ENCODE measurements at regions not wholly inside any gene's neighbourhood (a gene's known extent, or its start where the extent isn't known, plus 50 kb on each side); places are given as distances from the start of the nearest gene placed in this dataset.

DNA sequence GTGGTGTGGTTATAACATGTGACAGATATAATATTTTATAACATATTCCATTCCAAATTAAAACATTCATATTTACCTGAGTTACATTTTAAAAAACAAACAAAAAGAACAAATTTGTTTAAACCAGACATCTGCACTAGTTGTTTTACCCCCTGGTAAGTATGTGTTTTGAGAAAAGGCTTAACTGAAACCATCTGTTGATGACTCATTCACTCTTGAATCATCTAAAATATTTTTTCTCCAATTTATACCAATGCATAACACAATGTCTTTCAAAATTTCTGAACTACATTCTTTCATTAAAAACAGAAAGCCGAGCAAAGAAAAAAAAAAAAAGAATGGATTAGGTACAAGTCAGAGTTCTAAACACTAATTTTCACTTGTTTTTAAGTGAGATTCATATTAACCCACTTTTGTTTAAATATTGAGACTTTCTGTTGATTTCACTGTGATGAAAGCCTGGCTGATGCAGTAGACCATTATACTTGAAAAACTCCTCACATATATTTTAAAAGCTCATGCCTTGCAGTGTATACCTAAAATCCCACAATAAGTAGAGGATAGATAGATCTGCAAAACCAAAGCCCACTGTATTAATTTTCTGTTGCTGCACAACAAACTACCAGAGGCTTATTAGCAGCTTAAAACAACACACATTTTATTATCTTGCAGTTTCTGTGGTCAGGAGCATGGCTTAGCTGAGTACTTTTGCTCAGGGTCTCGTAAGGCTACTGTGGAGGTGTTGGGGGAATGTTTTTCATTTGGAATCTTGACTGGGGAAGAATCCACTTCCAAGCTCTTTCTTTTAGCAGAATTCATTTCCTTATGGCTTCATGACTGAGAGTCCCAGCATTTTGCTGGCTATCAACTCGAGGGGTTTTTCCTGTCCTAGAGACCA lies 221.5 kb downstream of the PCDH18 start:
- peak; percentile 32 for DNase-seq (ENCODE audit: low spot score)

DNA sequence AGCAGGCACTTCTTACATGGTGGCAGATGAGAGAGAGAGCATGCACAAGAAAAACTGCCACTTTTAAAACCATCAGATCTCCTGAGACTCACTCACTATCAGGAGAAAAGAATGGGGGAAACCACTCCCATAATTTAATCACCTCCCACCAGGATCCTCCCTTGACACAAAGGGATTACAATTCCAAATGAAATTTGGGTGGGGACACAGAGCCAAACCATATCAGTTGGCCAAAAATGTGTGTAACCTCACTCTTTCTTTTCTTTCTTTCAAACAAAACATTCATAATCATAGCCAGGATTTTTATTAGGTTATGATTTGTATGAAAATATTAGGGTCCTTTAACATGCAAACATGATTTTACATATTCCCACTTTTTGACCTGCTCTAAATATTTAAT lies 222.1 kb downstream of the PCDH18 start:
- no peak for DNase-seq (ENCODE audit: low spot score)

DNA sequence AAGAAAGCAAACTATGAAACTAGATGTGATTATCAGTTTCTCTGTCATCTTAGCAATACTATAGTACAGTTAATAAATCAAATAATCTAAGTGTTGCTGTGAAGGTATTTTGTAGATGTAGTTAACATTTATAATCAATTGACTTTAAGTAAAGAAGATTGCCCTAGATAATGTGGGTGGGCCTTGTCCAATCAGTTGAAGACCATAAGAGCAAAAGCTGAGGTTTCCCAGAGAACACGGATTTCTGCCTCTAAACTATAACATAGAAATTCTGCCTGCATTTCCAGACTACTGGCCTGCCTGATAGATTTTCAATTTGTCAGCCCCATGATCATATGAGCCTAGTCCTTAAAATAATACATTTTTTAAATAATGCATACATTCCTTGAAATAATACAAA lies 222.9 kb downstream of the PCDH18 start:
- no peak for DNase-seq (ENCODE audit: low spot score)

DNA sequence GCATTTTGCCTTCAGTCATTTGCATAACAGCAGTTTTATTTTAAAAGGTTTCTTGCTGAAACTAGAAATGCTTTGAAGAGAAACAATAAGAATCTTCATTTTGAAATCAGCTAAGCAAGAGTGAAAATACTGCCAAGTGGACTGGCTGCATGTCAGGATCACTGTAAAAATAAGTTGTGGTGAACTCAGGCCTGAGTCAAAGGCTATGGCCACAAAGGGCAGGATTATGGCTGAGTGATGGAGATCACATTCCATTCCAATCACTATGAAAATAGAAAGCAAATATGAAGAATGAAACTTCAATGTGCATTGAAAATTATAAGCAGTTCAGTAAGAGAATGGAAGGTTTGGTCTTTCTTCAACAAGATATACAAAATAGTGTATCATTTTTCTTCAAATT lies 224.5 kb downstream of the PCDH18 start:
- peak; percentile 7 for DNase-seq (ENCODE audit: low spot score)

DNA sequence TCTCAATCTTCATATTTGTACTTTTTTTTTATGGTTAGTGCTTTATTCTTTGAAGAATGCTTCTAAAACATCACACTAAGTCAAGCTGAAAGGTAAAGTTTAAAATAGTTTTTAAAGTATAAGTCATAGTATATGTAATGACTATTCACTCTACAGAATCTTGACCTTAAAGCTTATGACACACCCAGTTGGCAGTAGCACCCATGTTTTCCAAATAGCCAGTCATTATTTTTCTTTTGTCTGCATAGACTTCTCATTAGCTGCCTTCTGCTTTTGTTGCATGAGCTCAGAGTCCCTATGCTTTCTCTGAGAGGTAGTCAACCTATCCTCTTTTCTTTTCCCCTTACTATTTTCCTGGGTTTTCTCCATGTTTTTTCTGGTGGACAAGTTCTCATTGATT lies 231.5 kb downstream of the PCDH18 start:
- DNase-seq (ENCODE audit: low spot score): no peak

DNA sequence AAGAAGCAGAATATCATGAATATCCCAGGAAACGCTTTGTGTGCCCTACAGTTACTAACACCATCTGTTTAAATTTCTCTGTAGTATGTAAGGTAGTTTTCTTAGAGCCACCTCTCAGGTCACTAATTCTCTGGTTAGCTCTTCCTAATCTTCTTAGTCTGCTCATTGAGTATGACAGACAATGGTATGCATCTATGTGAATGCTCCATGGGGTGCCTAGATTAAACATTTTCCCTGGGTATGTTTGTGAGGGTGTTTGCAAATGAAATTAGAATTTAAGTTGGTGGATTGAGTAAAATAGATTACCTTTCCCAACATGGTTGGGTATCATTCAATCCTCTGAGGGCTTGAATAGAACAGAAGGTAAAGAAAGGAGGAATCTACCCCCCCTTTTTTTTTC lies 233.0 kb downstream of the PCDH18 start:
- no peak for DNase-seq (ENCODE audit: low spot score)

DNA sequence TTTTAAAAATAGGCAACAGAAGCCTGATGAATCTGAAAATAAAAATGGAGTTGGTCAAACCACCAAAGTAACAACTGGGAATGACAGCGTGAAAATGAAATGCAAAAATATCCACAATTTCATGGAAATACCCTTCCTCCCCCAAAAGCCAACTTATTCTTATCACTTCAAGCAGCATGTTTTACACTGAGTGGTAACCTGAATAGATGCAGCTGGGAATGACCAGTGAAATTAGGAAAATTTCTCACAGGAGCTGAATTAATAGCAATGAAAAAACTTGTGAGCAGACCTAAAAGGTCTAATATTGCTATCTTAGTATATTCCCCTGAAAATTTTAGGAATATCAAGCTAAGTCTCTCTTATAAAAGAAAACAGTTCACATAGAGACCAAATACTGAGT lies 239.0 kb downstream of the PCDH18 start:
- DNase-seq (ENCODE audit: low spot score): no peak

DNA sequence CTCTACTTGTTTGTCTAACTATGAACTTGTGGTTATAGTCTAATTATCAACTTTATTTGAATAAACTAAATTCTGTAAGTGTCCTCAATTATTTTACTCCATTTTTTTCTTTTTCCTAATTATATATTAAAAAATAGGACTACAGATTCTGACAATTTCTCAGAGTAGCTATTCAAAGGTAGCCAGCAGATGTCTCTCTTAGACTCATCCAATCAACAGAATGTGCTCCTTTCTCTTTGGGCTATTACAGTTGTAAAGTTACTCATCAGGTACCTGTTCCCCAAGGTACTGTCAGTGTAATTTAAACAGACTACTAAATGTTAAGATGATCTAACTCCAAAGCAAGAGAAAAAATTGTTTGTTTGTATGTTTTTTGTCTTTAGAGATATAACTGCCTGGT lies 248.6 kb downstream of the PCDH18 start:
- DNase-seq (ENCODE audit: low spot score): peak; percentile 3

DNA sequence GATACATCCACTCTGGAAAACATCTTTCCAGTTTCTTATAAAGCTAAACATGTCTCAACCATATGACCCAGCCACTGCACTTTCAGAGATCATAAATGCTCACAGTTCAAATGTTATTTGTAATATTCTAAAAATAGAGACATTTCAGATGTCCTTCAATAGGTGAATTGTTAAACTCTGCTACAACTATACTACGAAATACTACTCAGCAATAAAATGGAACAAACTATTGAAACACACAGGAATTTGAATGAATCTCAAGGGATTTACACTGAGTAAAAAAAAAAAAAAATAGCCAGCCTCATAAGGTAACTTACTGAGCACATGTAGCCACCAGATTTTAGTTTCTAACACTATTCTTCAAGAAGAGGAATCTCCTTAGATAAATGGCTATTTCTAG lies 253.9 kb downstream of the PCDH18 start:
- no peak for DNase-seq (ENCODE audit: low spot score)

DNA sequence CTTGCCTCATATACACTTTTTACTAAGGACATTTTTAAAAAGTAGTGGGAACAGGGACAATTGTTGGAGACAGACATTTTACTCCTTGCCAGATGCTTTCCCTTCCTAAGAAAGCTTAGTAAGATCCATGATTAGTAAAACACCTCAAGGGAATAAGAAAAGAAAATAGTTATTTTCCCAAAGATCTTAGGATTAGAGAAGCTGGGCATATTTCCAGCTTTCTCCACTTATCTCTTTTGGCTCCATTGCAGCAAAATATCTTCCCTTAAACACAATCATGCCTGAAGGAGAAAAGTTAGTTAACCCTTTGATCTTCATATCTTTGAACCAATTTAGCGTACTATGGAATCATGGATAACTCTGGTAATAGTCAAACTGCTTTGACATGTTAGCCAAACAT lies 257.9 kb downstream of the PCDH18 start:
- no peak for DNase-seq (ENCODE audit: low spot score)

DNA sequence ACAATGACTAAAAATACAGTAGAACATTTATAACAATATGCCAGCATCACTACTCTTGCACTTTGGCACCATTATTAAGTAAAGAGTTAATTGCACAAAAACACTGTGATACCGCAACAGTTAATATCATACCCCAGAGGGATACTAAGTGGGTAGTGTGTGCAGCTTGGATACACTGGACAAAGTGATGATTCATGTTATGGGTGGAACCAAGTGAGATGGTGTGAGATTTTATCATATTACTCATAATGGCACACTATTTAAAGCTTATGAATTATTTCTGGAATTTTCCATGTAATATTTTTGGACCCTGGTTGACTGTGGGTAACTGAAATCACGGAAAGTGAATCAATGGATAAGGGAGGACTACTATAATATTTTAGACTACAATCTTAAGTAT lies 265.3 kb downstream of the PCDH18 start:
- peak; percentile 15 for DNase-seq (ENCODE audit: low spot score)

DNA sequence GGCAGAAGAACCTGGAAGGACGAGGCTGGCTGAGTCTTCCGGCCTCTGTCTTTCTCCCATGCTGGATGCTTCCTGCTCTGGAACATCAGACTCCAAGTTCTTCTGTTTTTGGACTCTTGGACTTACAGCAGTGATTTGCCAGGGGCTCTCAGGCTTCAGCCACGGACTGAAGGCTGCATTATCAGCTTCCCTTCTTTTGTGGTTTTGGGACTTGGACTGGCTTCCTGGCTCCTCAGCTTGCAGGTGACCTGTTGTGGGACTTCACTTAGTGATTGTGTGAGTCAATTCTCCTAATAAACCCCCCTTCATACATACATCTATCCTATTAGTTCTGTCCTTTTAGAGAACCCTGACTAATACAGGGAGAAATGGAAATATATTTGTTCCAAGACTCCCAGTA lies 265.8 kb downstream of the PCDH18 start:
- DNase-seq (ENCODE audit: low spot score): no peak

DNA sequence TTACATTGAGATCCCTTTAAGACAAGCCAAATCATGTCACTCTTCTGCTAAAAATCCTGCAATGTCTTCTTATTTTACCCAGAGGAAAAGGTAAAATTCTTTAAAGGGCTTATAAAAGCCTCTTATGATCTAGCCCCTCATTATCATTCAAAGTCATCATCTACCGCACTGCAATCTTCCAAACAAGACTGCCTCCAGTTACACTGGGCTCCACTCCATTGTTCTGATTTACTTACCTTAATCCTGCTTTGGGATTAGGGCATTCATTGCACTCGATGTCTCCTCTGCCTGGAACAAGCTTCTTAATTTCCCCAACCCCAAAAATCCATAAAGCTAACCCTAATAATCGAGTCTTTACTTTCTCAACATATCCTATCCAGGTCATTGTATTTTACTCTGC lies 269.1 kb downstream of the PCDH18 start:
- DNase-seq (ENCODE audit: low spot score): no peak

DNA sequence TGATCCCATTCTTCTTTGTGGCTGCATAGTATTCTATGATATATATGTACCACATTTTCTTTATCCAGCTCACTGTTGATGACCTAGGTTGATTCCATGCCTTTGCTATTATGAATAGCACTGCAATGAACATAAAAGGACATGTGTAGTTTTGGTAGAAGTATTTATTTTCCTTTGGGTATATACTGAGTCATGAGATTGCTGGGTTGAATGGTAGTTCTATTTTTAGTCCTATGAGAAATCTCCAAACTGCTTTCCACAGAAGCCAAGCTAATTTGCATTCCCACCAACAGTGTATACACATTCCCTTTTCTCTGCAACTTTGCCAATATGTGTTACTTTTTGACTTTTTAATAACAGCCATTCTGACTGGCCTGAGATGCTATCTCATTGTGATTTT lies 278.3 kb downstream of the PCDH18 start:
- peak; percentile 14 for DNase-seq (ENCODE audit: low spot score)

DNA sequence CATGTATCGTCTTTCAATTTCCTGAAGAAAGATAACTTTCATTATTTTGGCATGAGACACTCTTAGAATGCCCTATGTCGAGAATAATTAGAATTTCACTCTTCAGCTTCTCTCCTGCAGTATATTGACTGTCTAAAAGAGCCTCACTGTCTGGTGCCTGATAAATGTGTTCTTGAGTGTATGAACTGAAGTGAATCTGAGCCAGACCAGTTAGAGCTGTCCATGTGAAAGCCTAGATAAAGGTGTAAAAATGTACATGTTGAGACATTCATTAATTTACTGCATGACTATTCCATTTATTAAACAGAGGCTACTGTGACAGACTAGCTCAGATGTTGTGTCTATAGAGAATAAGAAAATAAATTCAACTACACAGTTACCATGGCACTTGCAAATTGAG lies 283.2 kb downstream of the PCDH18 start:
- DNase-seq (ENCODE audit: low spot score): no peak

DNA sequence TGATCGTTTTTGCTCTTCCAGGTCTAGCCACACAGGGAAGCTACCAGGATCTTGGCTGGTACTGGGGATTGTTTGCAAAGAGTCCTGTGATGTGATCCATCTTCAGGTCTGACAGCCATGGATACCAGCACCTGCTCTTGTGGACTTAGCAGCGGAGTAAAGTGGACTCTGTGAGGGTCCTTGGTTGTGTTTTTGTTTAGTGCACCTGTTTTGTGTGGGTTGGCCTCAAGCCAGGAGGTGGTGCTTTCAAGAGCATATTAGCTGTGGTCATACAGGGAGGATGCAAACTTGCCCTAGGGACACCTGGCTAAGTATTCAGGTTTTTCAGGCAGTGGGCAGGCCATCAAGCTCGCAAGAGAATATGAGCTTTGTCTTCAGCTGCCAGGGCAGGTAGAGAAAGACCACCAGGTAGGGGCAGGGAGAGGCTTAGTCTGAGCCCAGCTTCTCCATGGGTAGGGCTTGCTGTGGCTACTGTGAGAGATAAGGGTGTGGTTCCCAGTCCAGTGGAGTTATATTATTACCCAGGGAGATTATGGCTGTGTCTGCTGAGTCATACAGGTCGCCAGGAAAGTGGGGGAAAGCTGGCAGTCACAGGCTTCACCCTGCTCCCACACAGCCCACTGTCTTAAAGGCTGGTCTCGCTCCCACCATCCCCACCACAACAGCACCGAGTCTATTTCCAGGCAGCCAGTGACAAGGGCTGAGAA lies 293.7 kb downstream of the PCDH18 start:
- DNase-seq (ENCODE audit: low spot score): no peak

DNA sequence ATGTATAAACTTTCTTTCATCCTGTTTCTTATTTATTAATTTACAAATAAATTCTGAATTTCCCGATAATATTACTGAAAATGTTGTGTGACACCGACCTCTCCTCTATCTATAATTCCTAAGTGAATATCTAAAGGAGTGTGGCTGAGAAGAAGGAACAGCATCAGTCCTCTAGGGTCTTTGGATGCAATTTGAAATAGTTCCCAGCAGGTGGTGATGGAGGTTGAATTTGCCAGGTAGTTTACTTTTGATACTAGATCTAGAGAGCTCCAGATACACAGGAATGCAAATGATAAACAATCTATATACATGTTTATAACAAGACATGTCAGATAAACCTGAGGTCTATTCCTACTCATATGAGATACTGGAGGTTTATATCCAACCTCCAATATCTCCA lies 305.4 kb downstream of the PCDH18 start:
- DNase-seq (ENCODE audit: low spot score): peak; percentile 32

DNA sequence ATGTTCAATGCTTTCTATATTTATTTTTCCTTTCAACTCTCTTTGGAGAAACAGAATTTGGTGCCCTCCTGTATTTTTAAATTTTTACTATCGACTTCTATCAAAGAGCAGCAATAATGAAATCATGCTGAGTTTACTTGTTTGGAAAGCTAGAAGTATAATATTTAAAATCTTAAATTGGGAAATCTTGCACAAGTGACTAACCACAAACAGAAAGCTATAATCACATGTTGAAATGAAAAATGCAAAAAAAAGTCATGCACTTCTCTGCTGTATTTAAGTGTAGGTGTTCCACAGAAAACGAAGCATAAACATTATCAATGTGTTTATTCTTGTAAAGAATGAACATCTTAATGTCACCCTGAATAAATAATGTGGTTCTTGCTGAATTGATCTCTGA lies 306.1 kb downstream of the PCDH18 start:
- no peak for DNase-seq (ENCODE audit: low spot score)

DNA sequence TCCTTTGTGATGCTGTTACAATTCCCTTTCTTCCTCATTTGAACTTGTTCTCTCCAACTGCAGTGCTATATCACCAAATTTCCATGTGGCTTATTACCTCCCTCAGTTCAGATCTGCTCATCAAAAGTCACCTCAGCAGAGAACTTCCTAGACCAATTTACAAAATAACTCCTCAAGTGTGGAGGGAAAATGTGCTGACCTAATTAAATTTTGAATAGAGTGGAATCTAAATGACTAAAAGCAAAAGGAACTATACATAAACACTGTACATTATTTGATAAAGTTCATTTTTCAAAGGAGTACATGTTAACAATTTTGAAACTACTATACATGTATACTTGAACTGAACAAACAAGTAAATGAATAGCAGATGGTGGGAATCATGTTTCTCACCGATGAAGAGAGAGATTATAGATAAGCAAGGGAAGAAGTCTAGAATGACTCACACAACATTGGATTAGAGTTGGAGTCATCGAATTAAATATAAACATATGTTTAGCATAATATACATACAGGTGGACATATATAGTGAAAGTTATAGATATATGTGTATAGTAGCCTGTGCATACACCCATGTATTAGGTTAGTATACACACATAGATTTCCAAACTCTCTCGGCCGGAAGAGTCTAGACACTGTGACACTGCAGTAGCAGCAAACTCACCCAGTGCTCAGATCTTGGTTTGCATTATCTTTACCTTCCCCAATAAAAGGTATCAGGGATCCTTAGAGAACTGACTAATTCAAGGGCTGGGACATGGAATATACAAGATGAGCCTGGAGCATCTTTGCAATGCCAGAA lies 318.7 kb downstream of the PCDH18 start:
- DNase-seq (ENCODE audit: low spot score): no peak

DNA sequence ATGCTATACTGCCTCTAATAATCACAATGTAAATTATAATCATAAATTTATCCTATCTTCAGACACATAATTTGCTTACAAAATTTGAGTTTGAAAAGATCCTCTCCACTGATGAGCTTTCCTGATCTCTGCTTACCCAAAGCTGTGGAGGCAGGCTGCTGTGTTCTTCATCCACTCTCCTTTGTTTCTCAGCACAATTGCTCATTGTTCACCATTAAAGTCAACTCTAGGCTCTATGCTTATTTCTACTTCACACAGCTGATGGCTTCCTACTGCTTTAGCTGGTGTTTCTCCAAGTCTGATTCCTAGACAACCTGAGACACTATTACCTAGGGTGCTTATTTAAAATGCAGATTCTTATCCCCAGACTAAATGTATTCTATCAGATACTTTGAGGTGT lies 319.7 kb downstream of the PCDH18 start:
- no peak for DNase-seq (ENCODE audit: low spot score)

DNA sequence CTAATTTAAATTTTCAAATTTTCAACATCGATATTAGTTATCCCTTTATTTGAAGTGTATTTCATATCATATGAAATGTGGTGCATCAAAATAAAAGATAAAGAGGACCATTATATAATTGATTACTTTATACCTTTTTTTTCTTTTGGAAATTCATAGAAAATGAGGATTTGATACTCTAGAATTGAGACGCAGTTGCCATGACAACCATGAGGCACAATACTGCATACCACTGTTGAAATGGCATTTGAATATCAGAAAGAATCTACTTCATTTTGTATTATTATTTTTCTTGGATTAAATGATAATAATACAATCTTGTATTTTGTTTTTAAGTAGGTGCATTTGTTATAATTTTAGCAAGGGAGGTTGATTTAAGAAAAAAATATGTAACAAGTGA lies 323.1 kb downstream of the PCDH18 start:
- DNase-seq (ENCODE audit: low spot score): no peak

DNA sequence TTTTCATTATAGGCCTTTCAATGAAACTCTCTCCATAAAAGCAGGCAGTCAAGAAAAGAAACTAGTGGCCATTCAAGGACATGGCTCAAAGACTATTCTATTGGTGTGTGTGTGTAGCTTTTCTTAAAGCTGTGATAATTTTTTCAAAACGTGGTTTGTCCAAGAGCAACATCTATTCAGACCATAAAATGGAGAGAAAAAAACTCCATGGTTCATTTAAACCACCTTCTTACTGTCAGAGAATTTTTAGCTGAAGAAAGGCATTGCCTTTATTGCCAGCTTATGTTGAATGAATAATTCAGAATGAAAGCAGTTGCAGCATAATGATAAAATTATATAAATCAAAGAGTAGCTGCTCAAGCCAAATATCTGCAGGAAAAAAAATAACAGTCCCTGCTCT lies 325.5 kb downstream of the PCDH18 start:
- DNase-seq (ENCODE audit: low spot score): no peak

DNA sequence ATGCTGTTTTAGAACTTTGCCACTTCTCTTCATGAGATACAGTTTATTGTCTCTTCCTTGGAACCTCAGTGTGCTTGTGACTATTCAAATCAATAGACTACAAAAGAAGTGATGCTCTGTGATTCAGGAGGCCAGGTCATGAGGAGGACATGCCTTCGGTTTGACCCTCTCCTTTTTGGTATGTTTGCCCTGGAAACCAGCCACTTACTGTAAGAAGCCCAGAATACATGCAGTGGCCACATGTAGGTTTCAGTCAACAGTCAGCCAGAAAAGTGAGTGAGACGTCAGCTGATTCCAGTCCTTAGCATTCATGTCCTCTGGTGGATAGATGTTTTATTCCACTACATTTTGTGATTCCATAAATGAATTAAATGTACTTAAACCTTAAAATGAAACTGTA lies 328.7 kb downstream of the PCDH18 start:
- no peak for DNase-seq (ENCODE audit: low spot score)
